ENCODE measurements at regions not wholly inside any gene's neighbourhood (a gene's known extent, or its start where the extent isn't known, plus 50 kb on each side); places are given as distances from the start of the nearest gene placed in this dataset.

- TF ChIP-seq CREB1 (IDR thresholded peaks at IDR 0.05) = no peak
- TF ChIP-seq POLR2A (IDR thresholded peaks at IDR 0.05; ENCODE audit: control extremely low read depth in 1 of 2, low read depth in 2 of 2, low read length in 2 of 2) = no peak
- TF ChIP-seq MAX (IDR thresholded peaks at IDR 0.05) = no peak
- no peak for TF ChIP-seq HDAC6 (IDR thresholded peaks at IDR 0.05; ENCODE audit: low read depth, low read length)
- TF ChIP-seq EP300 (IDR thresholded peaks at IDR 0.05; ENCODE audit: borderline replicate concordance in 1 of 2, low read depth in 2 of 2, low read length in 2 of 2) = no peak
- no peak for TF ChIP-seq YY1 (IDR thresholded peaks at IDR 0.05; ENCODE audit: low read depth, low read length)
- TF ChIP-seq CTCF (IDR thresholded peaks at IDR 0.05; ENCODE audit: control extremely low read depth in 1 of 3, insufficient read depth in 1 of 3, low read depth in 1 of 3, low read length in 3 of 3) = no peak
- no peak for TF ChIP-seq SIN3A (conservative IDR thresholded peaks at IDR 0.05 in 1 of 2, IDR thresholded peaks at IDR 0.05 in 1 of 2; ENCODE audit: low read depth in 1 of 2, low read length in 2 of 2)
- TF ChIP-seq SP4 (IDR thresholded peaks at IDR 0.05; ENCODE audit: low read length) = no peak
- TF ChIP-seq ATF3 (IDR thresholded peaks at IDR 0.05; ENCODE audit: insufficient read depth, low read depth, low read length) = no peak
- no peak for TF ChIP-seq FOSL1 (IDR thresholded peaks at IDR 0.05; ENCODE audit: insufficient read depth, low read depth, low read length)
- TF ChIP-seq EZH2 (IDR thresholded peaks at IDR 0.05; ENCODE audit: low read depth, low read length, severe bottlenecking) = no peak
These were observed 1520.0 kb upstream of the SLC10A2 start for GRCh38 chr13:104586051-104586746.
